ENCODE measurements at regions not wholly inside any gene's neighbourhood (a gene's known extent, or its start where the extent isn't known, plus 50 kb on each side); places are given as distances from the start of the nearest gene placed in this dataset.
"Not testable (repeated sequence)": the region's sequence is repeated elsewhere in the genome, so short reads cannot be mapped to it uniquely, and the experiment has no call there.

- H3K9me3 ChIP-seq (ENCODE audit: control extremely low read depth in 1 of 5, control insufficient read depth in 4 of 5, insufficient read depth in 2 of 5, low read depth in 1 of 5, low read length in 4 of 5), result peaks cover 0 to 3% (median 0%) of the 10 kb centered on the region in 5 experiments
- H3K36me3 ChIP-seq (ENCODE audit: control insufficient read depth in 4 of 4, insufficient read depth in 4 of 4, low read length in 3 of 4), result no peaks in the 10 kb centered on the region
- no peaks in the 10 kb centered on the region for H3K27me3 ChIP-seq (replicated peaks in 2 of 5; ENCODE audit: control insufficient read depth in 4 of 5, insufficient read depth in 5 of 5, low read length in 4 of 5)
- no peak for DNase-seq
- ChIA-PET CTCF (interaction anchor here (0.8 kb wide), 1 partner anchor 164 kb away, joined by 3 read pairs; no protein-coding TSS in a partner anchor), POLR2A (no interaction called here)
- no peak overlapping the region for H3K27ac ChIP-seq (ENCODE audit: insufficient read depth in 1 of 2, low read depth in 1 of 2, low read length in 2 of 2, poor library complexity in 1 of 2, severe bottlenecking in 2 of 2)
- H3K4me3 ChIP-seq (ENCODE audit: control insufficient read depth in 1 of 7, extremely low read depth in 1 of 7, insufficient read depth in 4 of 7, low read depth in 2 of 7, low read length in 6 of 7), result no peak overlapping the region
- peaks cover 0 to 5% (median 2%) of the 10 kb centered on the region in 4 experiments for H3K4me1 ChIP-seq (ENCODE audit: control extremely low read depth in 1 of 4, control insufficient read depth in 4 of 4, insufficient read depth in 4 of 4, low read length in 3 of 4)
Measured at GRCh38 chr20:4318891-4319290, 69.8 kb upstream of the ADRA1D start.

GRCh38 chr20:4310616-4311015 is 61.5 kb upstream of the ADRA1D start:
- DNase-seq; H3K4me3 ChIP-seq (ENCODE audit: control insufficient read depth in 1 of 7, extremely low read depth in 1 of 7, insufficient read depth in 4 of 7, low read depth in 2 of 7, low read length in 6 of 7); H3K36me3 ChIP-seq (ENCODE audit: control insufficient read depth in 4 of 4, insufficient read depth in 4 of 4, low read length in 3 of 4); H3K4me1 ChIP-seq (ENCODE audit: control extremely low read depth in 1 of 4, control insufficient read depth in 4 of 4, insufficient read depth in 4 of 4, low read length in 3 of 4); CTCF ChIA-PET; H3K27me3 ChIP-seq (replicated peaks in 2 of 5; ENCODE audit: control insufficient read depth in 4 of 5, insufficient read depth in 5 of 5, low read length in 4 of 5); H3K27ac ChIP-seq (ENCODE audit: insufficient read depth in 1 of 2, low read depth in 1 of 2, low read length in 2 of 2, poor library complexity in 1 of 2, severe bottlenecking in 2 of 2); POLR2A ChIA-PET: not testable (repeated sequence)
- peaks cover 0 to 10% (median 6%) of the 10 kb centered on the region in 5 experiments for H3K9me3 ChIP-seq (ENCODE audit: control extremely low read depth in 1 of 5, control insufficient read depth in 4 of 5, insufficient read depth in 2 of 5, low read depth in 1 of 5, low read length in 4 of 5)
- WGBS (ENCODE audit: insufficient coverage), result 92% methylated on average over 4 of the region's 4 CpGs

- H3K27me3 ChIP-seq (replicated peaks in 2 of 5; ENCODE audit: control insufficient read depth in 4 of 5, insufficient read depth in 5 of 5, low read length in 4 of 5), result no peaks in the 10 kb centered on the region
- 100% methylated on average over 2 of the region's 2 CpGs for WGBS (ENCODE audit: insufficient coverage)
- no peak overlapping the region for H3K27ac ChIP-seq (ENCODE audit: insufficient read depth in 1 of 2, low read depth in 1 of 2, low read length in 2 of 2, poor library complexity in 1 of 2, severe bottlenecking in 2 of 2)
Measured at GRCh38 chr20:4306206-4306605, 57.1 kb upstream of the ADRA1D start.

GRCh38 chr20:4305091-4305490 is 56.0 kb upstream of the ADRA1D start:
- ChIA-PET CTCF (interaction anchor here (1.0 kb wide), 1 partner anchor 52 kb away, joined by 3 read pairs; no protein-coding TSS in a partner anchor), POLR2A (interaction anchor here (0.6 kb wide), 1 partner anchor 913 kb away, joined by 6 read pairs; no protein-coding TSS in a partner anchor)
- H3K36me3 ChIP-seq (ENCODE audit: control insufficient read depth in 4 of 4, insufficient read depth in 4 of 4, low read length in 3 of 4), result no peaks in the 10 kb centered on the region
- no peaks in the 10 kb centered on the region for H3K4me1 ChIP-seq (ENCODE audit: control extremely low read depth in 1 of 4, control insufficient read depth in 4 of 4, insufficient read depth in 4 of 4, low read length in 3 of 4)
- no peak overlapping the region for H3K4me3 ChIP-seq (ENCODE audit: control insufficient read depth in 1 of 7, extremely low read depth in 1 of 7, insufficient read depth in 4 of 7, low read depth in 2 of 7, low read length in 6 of 7)
- DNase-seq, result peak in 1 of 3 donors; percentile 7
- no peaks in the 10 kb centered on the region for H3K9me3 ChIP-seq (ENCODE audit: control extremely low read depth in 1 of 5, control insufficient read depth in 4 of 5, insufficient read depth in 2 of 5, low read depth in 1 of 5, low read length in 4 of 5)
- no peaks in the 10 kb centered on the region for H3K27me3 ChIP-seq (replicated peaks in 2 of 5; ENCODE audit: control insufficient read depth in 4 of 5, insufficient read depth in 5 of 5, low read length in 4 of 5)
- 40% methylated on average over 5 of the region's 5 CpGs for WGBS (ENCODE audit: insufficient coverage)
- no peak overlapping the region for H3K27ac ChIP-seq (ENCODE audit: insufficient read depth in 1 of 2, low read depth in 1 of 2, low read length in 2 of 2, poor library complexity in 1 of 2, severe bottlenecking in 2 of 2)

More at GRCh38 chr20:4306206-4306605, 57.1 kb upstream of the ADRA1D start:
- H3K4me3 ChIP-seq (ENCODE audit: control insufficient read depth in 1 of 7, extremely low read depth in 1 of 7, insufficient read depth in 4 of 7, low read depth in 2 of 7, low read length in 6 of 7), result no peak overlapping the region
- H3K4me1 ChIP-seq (ENCODE audit: control extremely low read depth in 1 of 4, control insufficient read depth in 4 of 4, insufficient read depth in 4 of 4, low read length in 3 of 4), result no peaks in the 10 kb centered on the region
- peaks cover 0 to 7% (median 4%) of the 10 kb centered on the region in 5 experiments for H3K9me3 ChIP-seq (ENCODE audit: control extremely low read depth in 1 of 5, control insufficient read depth in 4 of 5, insufficient read depth in 2 of 5, low read depth in 1 of 5, low read length in 4 of 5)
- no peaks in the 10 kb centered on the region for H3K36me3 ChIP-seq (ENCODE audit: control insufficient read depth in 4 of 4, insufficient read depth in 4 of 4, low read length in 3 of 4)
- no peak for DNase-seq
- POLR2A ChIA-PET, result no interaction called here
- CTCF ChIA-PET, result interaction anchor here (1.0 to 1.2 kb wide), 2 partner anchors 12 to 14 kb away, joined by 3 read pairs; no protein-coding TSS in a partner anchor

- 97% methylated on average over 5 of the region's 5 CpGs for WGBS (ENCODE audit: insufficient coverage)
- H3K9me3 ChIP-seq (ENCODE audit: control extremely low read depth in 1 of 5, control insufficient read depth in 4 of 5, insufficient read depth in 2 of 5, low read depth in 1 of 5, low read length in 4 of 5), result no peaks in the 10 kb centered on the region
- ChIA-PET CTCF (interaction anchor here (0.7 to 1.0 kb wide), 2 partner anchors 52 to 66 kb away, joined by 3 read pairs; no protein-coding TSS in a partner anchor), POLR2A (no interaction called here)
- no peak for DNase-seq
- no peaks in the 10 kb centered on the region for H3K27me3 ChIP-seq (replicated peaks in 2 of 5; ENCODE audit: control insufficient read depth in 4 of 5, insufficient read depth in 5 of 5, low read length in 4 of 5)
- no peaks in the 10 kb centered on the region for H3K36me3 ChIP-seq (ENCODE audit: control insufficient read depth in 4 of 4, insufficient read depth in 4 of 4, low read length in 3 of 4)
- H3K27ac ChIP-seq (ENCODE audit: insufficient read depth in 1 of 2, low read depth in 1 of 2, low read length in 2 of 2, poor library complexity in 1 of 2, severe bottlenecking in 2 of 2), result no peak overlapping the region
- H3K4me1 ChIP-seq (ENCODE audit: control extremely low read depth in 1 of 4, control insufficient read depth in 4 of 4, insufficient read depth in 4 of 4, low read length in 3 of 4), result no peaks in the 10 kb centered on the region
- H3K4me3 ChIP-seq (ENCODE audit: control insufficient read depth in 1 of 7, extremely low read depth in 1 of 7, insufficient read depth in 4 of 7, low read depth in 2 of 7, low read length in 6 of 7), result no peak overlapping the region
Measured at GRCh38 chr20:4304601-4305000, 55.5 kb upstream of the ADRA1D start.

- ChIA-PET CTCF (no interaction called here), POLR2A (no interaction called here)
- no peaks in the 10 kb centered on the region for H3K27me3 ChIP-seq (replicated peaks in 2 of 5; ENCODE audit: control insufficient read depth in 4 of 5, insufficient read depth in 5 of 5, low read length in 4 of 5)
- H3K4me3 ChIP-seq (ENCODE audit: control insufficient read depth in 1 of 7, extremely low read depth in 1 of 7, insufficient read depth in 4 of 7, low read depth in 2 of 7, low read length in 6 of 7), result no peak overlapping the region
- no peak overlapping the region for H3K27ac ChIP-seq (ENCODE audit: insufficient read depth in 1 of 2, low read depth in 1 of 2, low read length in 2 of 2, poor library complexity in 1 of 2, severe bottlenecking in 2 of 2)
- peaks cover 0 to 2% (median 0%) of the 10 kb centered on the region in 5 experiments for H3K9me3 ChIP-seq (ENCODE audit: control extremely low read depth in 1 of 5, control insufficient read depth in 4 of 5, insufficient read depth in 2 of 5, low read depth in 1 of 5, low read length in 4 of 5)
- no peaks in the 10 kb centered on the region for H3K36me3 ChIP-seq (ENCODE audit: control insufficient read depth in 4 of 4, insufficient read depth in 4 of 4, low read length in 3 of 4)
- 97% methylated on average over 5 of the region's 7 CpGs for WGBS (ENCODE audit: insufficient coverage)
- DNase-seq, result no peak
- no peaks in the 10 kb centered on the region for H3K4me1 ChIP-seq (ENCODE audit: control extremely low read depth in 1 of 4, control insufficient read depth in 4 of 4, insufficient read depth in 4 of 4, low read length in 3 of 4)
Measured at GRCh38 chr20:4303136-4303535, 54.0 kb upstream of the ADRA1D start.

- Histone ChIP-seq H3K27me3 (replicated peaks in 2 of 5; ENCODE audit: control insufficient read depth in 4 of 5, insufficient read depth in 5 of 5, low read length in 4 of 5) (no peaks in the 10 kb centered on the region), H3K27ac (ENCODE audit: insufficient read depth in 1 of 2, low read depth in 1 of 2, low read length in 2 of 2, poor library complexity in 1 of 2, severe bottlenecking in 2 of 2) (no peak overlapping the region), H3K4me3 (ENCODE audit: control insufficient read depth in 1 of 7, extremely low read depth in 1 of 7, insufficient read depth in 4 of 7, low read depth in 2 of 7, low read length in 6 of 7) (no peak overlapping the region), H3K36me3 (ENCODE audit: control insufficient read depth in 4 of 4, insufficient read depth in 4 of 4, low read length in 3 of 4) (no peaks in the 10 kb centered on the region), H3K9me3 (ENCODE audit: control extremely low read depth in 1 of 5, control insufficient read depth in 4 of 5, insufficient read depth in 2 of 5, low read depth in 1 of 5, low read length in 4 of 5) (peaks cover 0 to 2% (median 0%) of the 10 kb centered on the region in 5 experiments), H3K4me1 (ENCODE audit: control extremely low read depth in 1 of 4, control insufficient read depth in 4 of 4, insufficient read depth in 4 of 4, low read length in 3 of 4) (peaks cover 0 to 3% (median 0%) of the 10 kb centered on the region in 4 experiments)
- WGBS (ENCODE audit: insufficient coverage), result 100% methylated on average over 1 of the region's 1 CpG
- DNase-seq, result no peak
- POLR2A ChIA-PET, result no interaction called here
- CTCF ChIA-PET, result interaction anchor here (1.1 kb wide), 1 partner anchor 217 kb away, joined by 3 read pairs; no protein-coding TSS in a partner anchor
Measured at GRCh38 chr20:4300921-4301320, 51.8 kb upstream of the ADRA1D start.

All from common myeloid progenitor, CD34-positive (primary cell).